NCI-H526 (cell line): ENCODE measurements at regions not wholly inside any gene's neighbourhood (a gene's known extent, or its start where the extent isn't known, plus 50 kb on each side); places are given as distances from the start of the nearest gene placed in this dataset.
"Not testable (repeated sequence)": the region's sequence is repeated elsewhere in the genome, so short reads cannot be mapped to it uniquely, and the experiment has no call there.

Experiments used
- DNase-seq, 2 experiments: peaks; one replicate each; lab custom pipeline; 2025; lab: John Stamatoyannopoulos, UW

DNA sequence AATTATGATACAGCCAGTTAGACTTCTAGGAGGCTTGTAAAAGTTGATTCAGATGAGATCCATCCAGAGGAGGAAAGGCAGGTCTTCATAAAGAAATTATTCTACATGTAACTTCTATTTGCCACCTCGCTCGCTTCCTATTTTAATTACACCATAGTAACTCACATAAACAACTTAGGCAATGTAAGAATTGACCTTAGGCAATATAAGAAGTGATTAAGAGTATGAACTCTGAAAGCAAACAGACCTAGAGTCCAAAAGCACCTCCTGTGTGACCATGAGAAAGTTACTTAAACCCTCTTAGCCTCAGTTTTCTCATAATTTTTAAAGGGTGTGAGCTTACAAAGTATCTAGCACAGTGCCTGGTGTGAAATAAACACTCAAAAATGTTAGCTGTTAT is 192.7 kb upstream of the NFIA start:
- no peak for DNase-seq

- no peak for DNase-seq
Observed at GRCh38 chr1:60888126-60888525, 194.2 kb upstream of the NFIA start.

- DNase-seq = no peak
Observed at GRCh38 chr1:60886793-60887331, 195.5 kb upstream of the NFIA start.

DNA sequence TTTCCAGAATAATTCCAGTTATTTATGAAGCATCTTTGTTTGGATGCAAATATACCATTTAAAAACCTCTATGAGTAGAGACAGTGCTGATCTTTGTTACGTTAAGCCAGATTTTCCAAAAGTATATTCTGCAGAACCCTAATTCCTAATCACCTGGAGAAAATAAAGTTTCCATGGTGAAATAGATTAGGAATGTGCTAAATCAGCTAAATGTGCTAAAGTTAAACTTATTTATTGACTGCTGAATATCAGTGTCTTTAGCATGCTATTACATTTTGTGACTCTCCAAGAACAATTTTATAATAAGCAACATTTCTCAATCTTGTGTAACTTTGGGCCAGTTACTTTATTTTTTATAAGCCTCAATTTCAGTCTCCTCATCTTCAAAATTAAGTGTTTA is 196.3 kb upstream of the NFIA start:
- DNase-seq = no peak

DNA sequence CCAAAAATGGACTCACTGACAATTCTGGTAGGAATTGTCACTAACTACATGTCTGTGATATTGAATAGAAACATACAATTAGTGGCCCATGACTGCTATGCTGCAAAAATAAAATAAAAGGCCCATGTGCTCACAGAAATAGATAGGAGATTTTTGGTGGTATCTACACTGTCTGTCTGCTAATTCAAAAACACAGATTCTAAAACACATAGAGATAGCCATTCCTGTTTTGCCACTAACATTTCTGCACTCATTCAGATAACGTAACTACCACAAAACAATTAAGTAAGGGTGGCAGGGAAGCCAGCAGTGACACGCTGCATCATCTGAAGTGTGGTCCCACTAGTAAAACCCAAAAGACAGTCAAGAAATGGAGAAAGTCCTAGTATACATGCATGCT is 202.2 kb upstream of the NFIA start:
- no peak for DNase-seq

DNA sequence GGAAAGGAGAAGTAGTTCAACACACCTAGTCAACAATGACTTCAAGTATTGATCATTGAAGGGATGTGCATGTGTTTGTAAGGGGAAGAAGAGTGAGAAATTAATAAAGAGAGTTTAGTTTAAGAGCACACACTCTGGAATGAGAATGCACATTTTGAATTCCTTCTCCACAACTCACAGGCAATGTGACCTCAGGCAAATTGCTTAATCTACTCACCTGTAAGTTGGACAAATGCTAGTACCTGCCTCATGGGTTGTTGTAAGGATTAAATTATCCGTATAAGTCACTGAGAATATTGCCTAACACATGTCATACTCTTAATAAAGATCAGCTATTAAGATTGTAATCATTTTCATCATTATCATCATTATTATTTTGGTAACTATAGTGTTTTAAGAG is 204.0 kb upstream of the NFIA start:
- no peak for DNase-seq

DNA sequence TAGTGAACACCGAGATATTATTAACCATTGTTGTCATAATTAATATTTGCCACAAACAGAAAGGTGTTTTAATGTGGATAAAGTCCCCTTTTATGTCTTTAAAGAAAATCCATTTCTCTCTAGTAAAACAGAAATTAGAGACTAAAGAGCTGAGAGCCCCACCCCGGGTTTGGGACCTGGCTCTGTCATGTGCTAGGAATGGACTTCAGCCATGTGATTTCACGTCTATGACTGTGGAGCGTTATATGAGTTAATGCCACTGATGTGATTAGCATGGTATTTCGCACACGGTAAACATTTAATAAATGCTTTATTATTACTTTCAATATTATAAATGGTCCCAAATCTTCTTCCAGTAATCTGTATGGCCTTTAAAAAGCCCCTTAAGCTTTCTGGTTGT is 205.0 kb upstream of the NFIA start:
- DNase-seq = no peak

- DNase-seq = no peak
Observed at GRCh38 chr1:60876952-60877351, 205.4 kb upstream of the NFIA start.

DNA sequence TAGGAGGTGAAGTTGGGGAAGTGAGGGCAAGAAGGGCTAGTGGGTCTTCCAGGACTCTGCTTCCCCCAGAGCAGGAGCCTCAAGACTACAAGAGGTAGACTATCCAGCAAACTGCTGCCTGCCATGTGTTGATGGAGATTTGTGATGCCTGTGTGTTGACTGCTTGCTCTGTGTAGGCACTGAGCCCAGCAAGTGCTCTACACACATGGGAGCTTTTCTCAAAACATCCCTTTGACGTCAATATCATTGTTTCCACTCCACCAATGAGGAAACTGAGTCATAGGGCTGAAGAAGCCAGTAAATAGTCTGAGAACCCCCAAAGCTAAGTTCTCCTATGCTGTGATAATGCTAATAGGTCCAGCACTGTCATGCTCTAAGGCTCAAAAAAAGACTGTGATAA is 207.2 kb upstream of the NFIA start:
- DNase-seq = no peak

- DNase-seq = no peak
Observed at GRCh38 chr1:60874718-60875117, 207.6 kb upstream of the NFIA start.

- not testable (repeated sequence) for DNase-seq
Observed at GRCh38 chr1:60873396-60873795, 209.0 kb upstream of the NFIA start.

GRCh38 chr1:60872426-60873054 is 209.8 kb upstream of the NFIA start:
- no peak for DNase-seq

- no peak for DNase-seq
Observed at GRCh38 chr1:60870269-60870865, 212.0 kb upstream of the NFIA start.

DNA sequence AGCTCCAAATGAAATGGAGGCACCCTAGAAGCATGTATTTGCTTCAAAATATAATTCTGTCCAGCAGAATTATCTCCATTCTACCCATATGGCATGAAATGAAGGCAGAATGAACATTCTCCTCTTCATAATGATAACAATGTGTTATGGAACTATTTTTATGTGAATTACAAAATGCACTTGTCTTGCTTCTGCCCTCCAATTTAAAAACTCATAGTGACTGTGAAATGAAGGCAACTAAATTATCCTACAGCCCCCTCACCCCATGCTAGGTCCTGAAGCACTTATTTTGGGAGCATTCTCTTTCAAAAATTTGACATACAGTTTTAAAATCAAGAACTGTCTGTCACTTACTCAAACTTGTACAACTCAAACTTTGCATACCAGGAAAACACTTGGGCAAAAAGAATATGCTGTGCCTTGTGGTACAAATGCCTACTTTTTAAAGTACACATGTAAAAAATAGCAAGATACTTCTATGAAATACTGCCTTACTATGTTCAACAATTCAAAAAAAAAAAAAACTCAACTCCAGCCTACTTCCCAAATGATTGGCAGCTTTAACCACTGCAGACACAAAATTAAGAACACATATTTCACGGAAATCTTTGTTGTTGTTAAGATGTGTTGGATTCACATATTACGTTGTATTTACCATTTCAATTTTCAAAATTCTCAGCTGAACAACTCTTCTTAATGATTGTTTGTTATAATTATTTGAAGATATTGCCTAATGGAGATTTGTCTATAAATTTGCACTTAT is 213.3 kb upstream of the NFIA start:
- DNase-seq = no peak

GRCh38 chr1:60867782-60868181 is 214.6 kb upstream of the NFIA start:
- DNase-seq = peak in 1 of 2 experiments; percentile 49

- DNase-seq = no peak
Observed at GRCh38 chr1:60866917-60867531, 215.3 kb upstream of the NFIA start.

GRCh38 chr1:60866226-60866900 is 216.0 kb upstream of the NFIA start:
- no peak for DNase-seq

DNA sequence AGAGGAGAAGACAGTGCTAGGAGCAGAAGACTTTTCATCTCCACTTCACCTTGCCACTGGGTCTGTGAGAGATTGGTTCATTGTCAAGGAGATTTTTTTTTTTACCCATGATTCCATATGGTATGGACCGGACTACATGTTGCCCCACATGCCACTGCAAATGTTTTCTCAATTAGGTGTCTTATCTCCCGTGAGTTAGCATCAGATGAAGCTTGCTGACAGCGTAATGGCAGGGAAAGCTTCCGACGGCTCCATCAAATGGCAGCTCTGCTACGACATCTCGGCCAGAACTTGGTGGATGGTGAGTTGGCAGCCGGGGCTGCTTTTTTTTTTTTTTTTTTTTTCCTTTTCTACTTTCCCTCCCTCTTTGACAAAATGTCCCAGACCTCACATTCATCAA is 217.2 kb upstream of the NFIA start:
- DNase-seq = no peak

- no peak for DNase-seq
Observed at GRCh38 chr1:60864722-60865121, 217.6 kb upstream of the NFIA start.

- DNase-seq = no peak
Observed at GRCh38 chr1:60863131-60863530, 219.2 kb upstream of the NFIA start.

DNA sequence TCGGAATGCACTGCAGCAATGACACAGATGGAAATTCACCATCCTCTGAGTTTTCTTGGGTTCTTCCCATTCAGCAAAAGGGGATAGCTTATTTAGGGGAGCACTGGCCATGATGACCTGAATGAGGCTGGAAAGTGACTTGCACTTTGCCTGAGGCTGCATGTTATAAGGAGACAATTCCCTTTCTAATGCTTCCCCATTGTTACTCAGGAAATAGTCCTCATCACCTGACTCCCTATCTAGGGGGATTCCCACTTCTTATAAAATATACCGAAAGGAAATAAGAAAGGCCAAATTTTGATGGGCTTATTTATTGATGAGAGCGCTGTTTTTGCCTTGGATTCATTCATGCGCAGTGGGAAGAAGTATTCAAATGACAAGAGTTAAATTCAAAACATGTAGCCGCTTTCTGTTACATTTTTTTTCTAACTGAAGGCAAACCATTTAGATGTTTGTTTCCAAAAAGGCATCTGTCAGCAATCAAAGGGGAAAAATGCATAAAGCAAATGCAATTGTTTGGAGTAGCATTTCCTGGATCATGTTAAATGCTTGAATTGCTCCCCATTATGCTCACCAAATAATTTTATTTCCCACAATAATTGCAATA is 220.3 kb upstream of the NFIA start:
- peak in 1 of 2 experiments; percentile 36 for DNase-seq

GRCh38 chr1:60859111-60859510 is 223.2 kb upstream of the NFIA start:
- no peak for DNase-seq
